ENCODE measurements at regions not wholly inside any gene's neighbourhood (a gene's known extent, or its start where the extent isn't known, plus 50 kb on each side); places are given as distances from the start of the nearest gene placed in this dataset.
"Not testable (repeated sequence)": the region's sequence is repeated elsewhere in the genome, so short reads cannot be mapped to it uniquely, and the experiment has no call there.

DNA sequence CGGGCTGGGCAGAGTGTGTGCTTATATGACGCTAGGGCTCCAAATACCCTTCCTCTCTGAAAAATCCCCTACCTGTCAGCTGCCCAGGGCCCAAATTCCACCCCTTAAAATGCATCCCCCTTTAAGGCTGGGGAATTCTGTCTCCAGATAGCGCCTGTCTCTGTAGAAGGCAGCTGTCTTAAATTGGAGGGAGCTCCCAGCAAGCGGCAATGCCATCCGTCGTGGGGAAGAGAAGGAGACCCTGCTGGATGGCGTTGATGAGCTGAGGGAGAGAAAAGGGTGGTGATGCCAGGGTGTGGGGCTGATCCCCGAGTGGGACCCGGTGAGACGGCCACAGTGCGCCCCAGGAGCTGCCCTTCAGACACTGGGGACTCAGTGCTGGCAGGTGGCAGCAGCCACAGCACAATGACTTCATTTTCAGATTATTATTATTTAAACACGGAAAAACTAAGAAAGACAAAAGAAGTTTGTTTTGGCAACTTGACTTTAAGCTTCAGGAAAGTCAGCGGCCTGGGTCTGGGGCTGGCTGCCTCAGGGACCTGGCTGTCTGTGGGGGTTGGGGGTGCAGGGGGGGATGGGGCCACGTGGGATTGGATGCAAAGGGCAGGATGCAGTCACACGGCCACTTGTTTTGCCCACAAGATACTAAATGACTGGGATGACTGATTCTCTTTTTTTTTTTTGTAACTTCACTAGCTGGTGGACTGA, 152.8 kb downstream of the TFCP2L1 start:
- no peak for DNase-seq (ENCODE audit: low read depth)

DNA sequence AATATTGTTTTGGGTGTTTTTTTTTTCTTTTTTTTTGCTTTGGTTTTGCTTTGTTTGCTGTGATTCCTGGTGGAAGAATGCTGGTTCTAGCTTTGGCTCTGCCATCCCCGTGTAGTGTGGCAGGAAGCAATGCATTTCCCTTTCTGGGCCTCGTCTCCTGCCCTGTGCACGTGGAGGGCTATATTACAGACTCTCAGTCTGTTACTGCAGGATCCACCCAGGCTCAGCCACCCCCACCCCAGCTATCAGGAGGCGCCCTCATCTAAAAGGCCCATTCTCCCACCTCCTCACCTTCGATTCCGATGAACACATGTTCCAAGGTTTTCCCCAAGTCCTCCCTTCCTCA, 152.3 kb downstream of the TFCP2L1 start:
- DNase-seq (ENCODE audit: low read depth), result no peak

DNA sequence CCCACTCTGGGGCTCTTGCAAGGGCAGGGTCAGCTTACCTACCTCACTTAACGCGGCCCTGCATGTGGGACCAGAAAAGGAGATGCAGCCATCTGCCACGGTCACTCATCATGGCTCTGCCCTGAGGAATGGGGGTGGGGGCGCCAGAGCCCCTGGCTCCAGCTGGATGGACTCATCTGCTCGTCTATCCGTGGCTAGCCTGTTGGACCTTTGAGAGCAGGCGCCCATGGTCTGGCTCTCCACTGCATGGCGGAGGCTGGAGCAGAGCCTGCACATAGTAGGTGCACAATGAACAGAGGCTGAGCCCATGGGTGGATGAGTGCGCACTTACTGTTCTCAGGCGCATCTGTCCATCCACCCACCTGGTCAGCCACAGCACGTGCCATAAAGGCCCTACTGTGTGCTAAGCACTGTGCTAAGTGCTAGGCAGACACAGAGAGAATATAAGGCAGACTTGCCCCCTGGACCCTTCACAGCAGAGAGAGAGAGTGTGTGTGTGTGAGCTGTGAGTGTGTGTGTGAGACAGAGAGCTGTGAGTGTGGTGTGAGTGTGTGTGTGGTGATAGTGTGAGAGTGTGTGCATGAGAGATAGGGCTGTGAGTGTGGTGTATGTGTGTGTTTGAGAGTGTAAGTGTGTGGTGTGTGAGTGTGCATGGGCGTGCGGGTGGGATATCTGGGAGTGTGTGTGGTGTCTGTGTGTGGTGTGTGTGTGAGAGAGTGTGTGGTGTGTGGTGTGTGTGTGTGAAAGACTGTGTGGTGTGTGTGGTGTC, 151.3 kb downstream of the TFCP2L1 start:
- no peak for DNase-seq (ENCODE audit: low read depth)

DNA sequence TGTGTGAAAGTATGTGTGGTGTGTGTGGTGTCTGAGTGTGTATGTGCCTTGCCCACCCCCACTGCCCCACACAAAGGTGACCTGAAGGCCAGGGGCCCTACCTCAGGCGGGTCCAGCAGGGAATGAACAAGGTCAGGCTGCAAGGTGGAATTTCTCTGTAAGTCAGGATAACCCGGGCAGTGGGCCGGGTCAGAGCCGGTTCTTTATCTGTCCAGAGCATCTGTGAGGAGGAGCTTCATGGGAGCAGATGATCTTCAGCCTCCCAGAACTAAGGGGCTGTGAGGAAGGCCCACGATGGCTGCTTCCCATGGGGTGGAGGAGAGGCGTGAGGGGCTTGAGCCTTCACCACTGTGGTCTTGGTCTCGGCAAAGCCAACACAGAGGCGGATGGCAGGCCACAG, 150.3 kb downstream of the TFCP2L1 start:
- DNase-seq (ENCODE audit: low read depth), result no peak

DNA sequence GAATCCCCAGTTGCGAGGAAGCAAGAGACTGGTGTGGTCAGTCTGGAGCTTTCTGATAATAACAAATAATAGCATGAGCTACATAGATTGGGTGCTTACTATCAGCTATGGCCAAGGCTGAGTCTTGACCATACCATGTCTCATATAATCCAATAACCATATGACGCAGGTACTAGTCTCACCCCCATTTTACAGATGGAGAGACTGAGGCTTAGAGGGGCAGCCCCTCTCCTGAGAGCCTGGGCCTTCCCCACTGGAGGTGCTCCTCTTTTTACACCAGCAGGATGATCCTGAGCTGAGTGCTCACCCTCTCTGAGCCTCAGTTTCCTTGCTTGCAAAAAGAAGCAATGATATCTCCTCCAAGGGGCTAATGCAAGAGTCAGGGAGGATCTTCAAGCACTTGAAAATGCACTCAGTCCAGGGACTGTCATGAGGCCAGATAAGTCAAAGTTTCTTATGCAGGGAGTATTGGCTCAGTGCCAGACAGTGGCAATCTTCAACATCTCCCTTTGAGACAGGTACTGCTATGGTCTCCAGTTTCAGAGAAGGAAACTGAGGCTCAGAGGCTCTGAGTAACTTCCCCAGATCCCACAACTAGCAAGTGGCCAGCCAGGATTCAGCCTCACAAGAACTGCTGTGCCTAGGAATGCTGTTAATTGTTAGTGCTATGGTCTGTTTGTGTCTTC, 149.7 kb downstream of the TFCP2L1 start:
- no peak for DNase-seq (ENCODE audit: low read depth)

DNA sequence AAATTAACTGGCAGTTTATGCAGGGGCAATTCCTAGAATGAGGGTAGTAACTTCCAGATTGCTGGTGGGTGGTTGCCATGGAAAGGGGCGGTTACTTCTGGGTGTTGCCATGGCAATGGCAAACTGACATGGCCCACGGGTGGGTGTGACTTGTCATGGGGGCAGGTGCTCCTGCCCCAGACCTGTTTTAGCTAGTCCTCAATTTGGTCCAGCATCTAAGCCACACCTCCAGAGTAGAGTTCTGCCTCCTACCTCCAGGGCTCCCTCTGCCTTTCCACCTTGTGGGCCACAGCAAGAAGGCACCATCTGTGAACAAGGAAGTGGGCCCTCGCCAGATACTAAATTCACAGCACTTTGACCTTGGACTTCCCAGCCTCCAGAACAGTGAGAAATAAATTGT, 148.7 kb downstream of the TFCP2L1 start:
- no peak for DNase-seq (ENCODE audit: low read depth)

DNA sequence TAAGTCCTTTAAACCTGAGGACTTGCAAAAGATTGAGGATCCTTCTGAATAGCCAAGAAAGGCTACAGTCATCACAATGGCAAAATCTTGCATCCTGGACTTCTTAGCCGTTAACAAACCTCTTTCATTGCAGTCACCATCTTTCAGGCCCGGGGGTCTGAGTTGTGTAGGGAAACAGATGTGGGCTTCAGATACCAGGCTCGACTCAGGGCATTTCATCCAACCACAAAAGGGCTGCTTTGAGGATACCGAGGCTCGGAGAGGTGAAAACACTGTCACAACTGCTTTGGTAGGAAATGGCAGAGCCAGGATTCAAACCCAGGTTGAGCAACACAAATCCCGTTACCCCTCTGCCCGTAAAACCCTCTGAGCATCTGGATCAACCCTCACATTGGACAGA, 147.4 kb downstream of the TFCP2L1 start:
- no peak for DNase-seq (ENCODE audit: low read depth)

DNA sequence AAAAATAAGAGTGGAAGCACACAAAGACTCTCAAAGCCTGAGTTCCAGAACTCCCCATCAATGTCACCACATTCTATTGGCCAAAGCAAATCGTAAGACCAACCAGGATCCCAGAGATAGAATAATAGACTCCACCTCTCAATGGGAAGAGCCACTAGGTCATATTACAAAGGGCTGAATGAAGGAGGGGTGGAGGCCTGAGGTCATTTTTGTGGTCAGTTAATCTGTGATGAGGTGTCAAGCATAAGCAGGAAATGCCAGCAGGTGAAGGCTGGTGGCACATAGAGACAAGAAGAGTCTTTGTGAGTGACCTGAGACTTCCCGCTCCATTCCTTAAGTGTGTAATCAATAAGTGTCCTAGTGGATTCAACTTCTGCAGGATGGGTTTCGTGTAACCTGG, 144.3 kb downstream of the TFCP2L1 start:
- DNase-seq (ENCODE audit: low read depth), result no peak

DNA sequence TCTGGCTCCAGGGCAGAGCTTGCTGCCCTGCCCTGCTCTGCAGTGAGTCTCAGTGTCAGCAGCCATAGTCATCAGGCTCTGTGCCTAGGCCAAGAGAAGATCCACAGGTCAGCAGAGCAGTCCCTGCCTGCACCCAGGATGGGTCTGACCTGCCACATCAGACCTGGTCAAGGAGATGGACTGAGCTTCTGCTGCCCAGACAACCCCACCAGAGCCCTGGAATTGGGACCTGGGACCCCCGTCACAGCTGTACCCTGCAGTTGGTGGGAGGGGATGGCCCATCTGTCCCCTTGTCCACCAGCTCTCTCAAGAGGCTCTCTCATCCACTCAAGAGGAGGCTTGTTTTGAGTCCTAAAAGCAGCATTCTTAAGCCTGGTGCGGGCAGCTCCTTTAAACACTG, 142.6 kb downstream of the TFCP2L1 start:
- DNase-seq (ENCODE audit: low read depth), result no peak

DNA sequence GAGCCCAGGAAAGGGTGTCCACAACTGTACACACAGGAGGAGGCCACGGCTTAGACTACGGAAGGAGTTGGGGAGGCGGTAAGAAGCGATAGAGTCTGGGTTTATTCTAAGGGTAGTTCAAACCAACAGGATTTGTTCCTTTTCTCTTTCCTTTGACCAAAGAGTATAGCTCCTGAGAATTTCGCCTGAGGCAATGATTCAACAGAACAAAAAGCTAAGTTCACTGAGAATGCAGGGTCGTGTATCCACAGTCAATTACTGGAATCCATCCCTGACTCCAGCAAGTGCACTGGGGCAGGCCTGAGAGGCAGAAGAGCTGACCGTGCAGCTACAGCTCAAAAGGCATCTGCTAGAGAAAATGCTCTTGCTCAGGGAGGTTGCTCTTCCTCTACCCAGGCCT, 140.9 kb downstream of the TFCP2L1 start:
- DNase-seq (ENCODE audit: low read depth), result no peak

DNA sequence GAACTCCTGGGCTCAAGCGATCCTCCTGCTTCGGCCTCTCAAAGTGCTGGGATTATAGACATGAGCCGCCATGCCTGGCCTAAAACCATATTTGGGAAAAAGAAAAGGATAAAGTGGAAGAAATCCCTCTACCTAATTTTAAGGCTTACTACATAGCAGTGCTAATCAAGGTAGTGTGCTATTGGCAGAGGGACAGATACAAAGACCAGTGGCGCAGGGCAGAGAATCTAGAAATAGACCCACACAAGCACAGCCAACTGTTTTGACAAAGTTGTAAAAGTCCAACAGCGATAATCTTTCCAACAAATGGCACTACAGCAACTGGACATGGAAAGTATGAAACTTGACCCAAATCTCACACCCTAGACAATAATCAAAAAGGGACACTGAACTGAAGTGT, 138.4 kb downstream of the TFCP2L1 start:
- no peak for DNase-seq (ENCODE audit: low read depth)

DNA sequence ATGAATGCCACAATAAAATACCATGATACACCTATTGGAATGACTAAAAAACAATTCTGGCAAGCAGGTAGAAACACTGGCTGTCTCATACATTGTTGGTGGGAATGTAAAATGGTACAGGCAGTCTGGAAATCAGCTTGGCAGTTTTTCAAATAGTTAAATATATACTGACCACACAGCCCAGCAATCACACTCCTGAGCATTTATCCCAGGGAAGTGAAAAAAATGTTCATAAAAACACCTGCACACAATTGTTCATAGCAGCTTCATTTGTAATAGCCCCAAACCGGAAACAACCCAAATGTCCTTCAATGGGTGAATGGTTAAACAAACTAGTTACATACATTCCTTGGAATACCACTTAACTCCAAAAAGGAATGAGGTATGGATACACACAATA, 137.2 kb downstream of the TFCP2L1 start:
- DNase-seq (ENCODE audit: low read depth), result no peak

DNA sequence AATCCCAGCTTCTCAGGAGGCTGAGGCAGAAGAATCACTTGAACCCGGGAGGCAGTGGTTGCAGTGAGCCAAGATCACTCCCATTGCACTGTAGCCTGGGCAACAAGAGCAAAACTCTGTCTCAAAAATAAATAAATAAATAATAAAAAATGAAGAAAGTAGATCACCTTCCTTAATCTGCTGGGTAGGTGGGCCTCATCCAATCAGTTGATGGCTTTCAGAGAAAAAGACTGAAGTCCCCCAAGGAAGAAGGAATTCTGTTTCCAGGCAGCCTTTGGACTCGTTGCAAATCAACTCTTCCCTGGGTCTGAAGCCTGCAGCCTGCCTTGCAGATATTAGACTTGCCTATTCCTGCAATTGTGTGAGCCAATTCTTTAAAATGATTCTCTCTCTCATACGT, 136.5 kb downstream of the TFCP2L1 start:
- DNase-seq (ENCODE audit: low read depth), result no peak

DNA sequence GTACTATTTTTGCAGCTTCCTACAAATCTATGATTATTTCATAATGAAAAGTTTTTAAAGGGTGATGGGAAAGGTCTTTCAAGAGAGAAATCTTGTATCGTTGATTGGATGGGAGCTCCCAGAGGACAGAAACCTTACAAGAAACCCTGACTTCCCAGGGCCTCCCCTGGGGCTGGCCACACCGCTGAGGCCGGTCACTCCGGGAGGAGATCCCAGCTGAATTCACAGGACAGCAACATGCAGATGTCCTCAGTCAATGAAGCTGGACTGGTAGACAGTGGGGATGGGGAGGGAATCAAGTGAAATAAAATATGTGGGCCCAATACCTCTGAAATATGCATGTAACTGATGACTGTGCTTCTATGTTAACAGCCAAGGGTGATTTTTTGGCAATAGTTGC, 135.6 kb downstream of the TFCP2L1 start:
- no peak for DNase-seq (ENCODE audit: low read depth)

DNA sequence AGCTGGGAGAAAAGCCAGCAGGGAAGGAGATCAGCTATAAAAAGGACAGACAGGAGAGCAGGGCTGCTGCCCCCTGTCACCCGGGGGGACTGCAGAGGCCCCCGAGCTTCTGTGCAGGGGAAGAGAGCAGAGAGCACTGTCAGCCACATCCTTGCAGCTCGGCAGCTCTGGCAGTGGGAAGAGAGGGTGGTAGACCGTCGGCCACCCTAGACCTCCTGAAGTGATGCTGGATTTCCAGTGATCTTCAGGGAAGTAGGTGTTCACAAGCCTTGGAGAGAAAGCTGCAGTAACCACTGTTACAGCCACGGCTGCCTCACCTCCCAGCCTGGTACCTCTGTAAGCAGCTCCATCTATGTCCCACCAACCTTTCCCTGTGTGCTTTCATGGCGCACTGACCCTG, 134.9 kb downstream of the TFCP2L1 start:
- no peak for DNase-seq (ENCODE audit: low read depth)

DNA sequence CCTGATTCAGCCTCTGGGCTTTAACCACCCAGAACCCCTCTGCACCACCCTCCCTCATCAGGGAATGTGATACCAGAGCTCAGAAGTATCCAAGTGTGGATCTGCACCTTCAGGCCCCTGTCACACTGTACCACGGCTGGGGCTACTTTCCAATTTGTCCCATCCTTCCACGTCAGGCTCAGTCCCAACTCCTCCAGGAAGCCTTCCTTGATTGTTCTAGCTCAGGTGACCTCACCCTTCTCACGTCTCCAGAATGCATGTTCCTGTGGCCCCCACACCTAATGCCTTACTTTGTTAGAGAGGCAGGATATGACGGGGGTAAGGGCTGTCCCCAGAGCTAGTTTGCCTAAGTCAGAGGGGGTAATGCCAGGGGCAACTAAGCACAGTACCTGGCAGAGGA, 134.3 kb downstream of the TFCP2L1 start:
- DNase-seq (ENCODE audit: low read depth), result no peak

DNA sequence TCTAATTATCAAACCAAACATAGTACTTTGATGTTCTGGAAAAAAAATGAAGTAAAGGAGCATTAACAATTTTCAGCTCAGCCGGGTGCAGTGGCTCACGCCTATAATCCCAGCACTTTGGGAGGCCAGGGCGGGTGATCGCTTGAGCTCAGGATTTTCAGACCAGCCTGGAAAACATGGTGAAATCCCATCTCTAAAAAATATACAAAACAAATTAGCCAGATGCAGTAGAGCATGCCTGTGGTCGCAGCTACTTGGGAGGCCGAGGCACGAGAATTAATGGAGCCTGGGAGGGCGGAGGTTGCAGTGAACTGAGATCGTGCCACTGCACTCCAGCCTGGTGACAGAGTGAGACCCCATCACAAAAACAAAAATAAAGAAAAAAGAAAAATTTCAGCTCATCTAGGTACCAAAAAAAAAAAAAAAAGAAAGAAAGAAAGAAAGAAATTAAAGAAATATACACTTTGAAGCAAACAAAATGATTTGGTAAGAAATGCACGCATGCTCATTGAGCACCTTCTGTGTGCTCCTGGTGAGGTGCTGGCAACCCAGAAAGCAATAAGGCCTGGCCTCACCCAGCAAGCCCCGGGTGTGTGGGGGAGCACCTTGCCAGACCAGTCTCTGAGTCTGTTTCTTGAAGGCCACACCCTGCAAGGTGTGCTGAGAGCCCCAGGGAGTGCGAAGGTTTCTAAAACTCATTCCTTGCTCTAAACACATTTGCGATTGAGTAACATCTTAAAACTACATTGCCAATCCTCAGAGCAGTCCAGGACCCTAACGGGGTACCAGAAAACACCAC, 133.5 kb downstream of the TFCP2L1 start:
- DNase-seq (ENCODE audit: low read depth), result no peak

DNA sequence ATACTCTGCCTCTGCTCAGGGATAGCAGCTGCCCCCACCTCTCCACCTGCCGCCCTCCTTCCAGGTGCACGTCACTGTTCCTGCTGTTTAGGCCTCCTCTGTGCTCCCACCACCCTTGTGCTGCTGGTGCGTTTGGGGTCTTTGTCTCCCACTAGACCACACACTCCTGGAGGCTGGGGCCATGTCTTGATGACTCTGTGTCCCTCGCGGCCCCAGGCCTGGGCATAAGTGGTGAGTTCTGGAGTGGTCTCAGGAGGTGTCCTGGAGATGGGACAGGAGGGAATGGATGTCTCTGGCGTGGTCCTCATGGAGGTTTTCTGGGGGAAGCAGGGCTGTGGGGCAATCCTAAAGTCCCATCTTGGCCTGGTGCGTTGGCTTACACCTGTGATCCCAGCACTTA, 132.1 kb downstream of the TFCP2L1 start:
- no peak for DNase-seq (ENCODE audit: low read depth)

DNA sequence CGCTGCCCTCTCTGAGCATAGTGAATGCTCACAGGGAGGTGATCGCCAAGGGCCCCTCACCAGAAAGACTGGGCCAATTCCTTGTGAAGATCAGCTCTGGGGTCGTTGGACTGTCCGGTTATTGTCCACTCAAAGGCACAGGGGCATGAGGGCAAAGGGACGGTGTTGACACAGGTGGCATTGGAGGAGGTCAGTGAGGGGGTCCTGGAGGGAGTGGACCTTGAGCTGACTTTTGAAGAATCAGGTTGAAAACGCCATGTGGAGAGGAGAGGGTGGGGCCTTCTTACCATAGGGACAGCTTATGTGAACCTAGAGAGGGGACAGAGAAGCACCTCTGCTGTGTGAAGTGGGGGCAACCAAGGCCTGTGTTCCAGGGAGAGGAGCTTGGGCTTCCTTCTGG, 131.5 kb downstream of the TFCP2L1 start:
- DNase-seq (ENCODE audit: low read depth), result no peak

DNA sequence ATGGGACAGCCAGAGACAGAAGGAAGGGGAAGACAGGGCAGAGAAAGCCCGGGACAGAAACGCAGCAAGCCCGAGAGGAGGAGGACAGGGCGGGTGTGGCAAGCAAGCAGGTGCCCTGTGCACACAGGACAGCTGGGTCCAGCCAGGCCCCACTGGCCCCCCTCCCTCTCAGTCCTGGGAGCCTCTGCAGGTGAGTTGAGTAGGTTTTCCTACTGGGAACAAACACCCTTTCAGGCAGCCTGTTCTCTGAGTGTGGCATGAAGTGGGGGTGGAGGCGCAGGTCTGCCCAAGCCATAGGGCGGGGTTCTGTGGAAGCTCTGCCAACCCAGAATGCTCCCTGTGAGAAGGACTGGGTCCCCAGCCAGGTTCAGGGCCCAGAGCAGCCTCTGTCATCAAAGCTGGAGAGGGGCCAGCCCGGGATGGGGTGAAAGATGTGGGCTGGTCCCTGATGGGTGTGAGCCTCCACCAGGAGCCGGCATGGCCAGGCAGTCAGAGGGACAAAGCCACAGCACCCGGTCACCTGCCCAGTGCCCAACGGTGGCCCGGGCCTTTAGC, 129.4 kb downstream of the TFCP2L1 start:
- DNase-seq (ENCODE audit: low read depth), result no peak

DNA sequence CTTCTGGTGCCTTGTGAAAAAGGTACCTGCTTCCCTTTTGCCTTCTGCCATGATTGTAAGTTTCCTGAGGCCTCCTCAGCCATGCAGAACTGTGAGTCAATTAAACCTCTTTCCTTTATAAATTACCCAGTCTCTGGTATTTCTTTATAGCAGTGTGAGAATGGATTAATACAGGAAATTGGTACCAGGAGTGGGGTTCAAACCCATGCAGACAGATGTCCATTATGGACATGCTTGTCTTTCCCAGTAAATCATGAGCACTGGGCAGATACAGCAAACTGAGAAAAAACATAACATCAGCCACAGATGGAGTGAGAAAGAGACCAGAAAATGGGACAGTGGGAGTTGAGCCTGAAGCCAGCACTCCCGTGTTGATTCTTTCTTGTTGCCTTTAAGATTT, 127.5 kb downstream of the TFCP2L1 start:
- DNase-seq (ENCODE audit: low read depth), result not testable (repeated sequence)
